ENCODE measurements at regions not wholly inside any gene's neighbourhood (a gene's known extent, or its start where the extent isn't known, plus 50 kb on each side); places are given as distances from the start of the nearest gene placed in this dataset.
"Not testable (repeated sequence)": the region's sequence is repeated elsewhere in the genome, so short reads cannot be mapped to it uniquely, and the experiment has no call there.

DNA sequence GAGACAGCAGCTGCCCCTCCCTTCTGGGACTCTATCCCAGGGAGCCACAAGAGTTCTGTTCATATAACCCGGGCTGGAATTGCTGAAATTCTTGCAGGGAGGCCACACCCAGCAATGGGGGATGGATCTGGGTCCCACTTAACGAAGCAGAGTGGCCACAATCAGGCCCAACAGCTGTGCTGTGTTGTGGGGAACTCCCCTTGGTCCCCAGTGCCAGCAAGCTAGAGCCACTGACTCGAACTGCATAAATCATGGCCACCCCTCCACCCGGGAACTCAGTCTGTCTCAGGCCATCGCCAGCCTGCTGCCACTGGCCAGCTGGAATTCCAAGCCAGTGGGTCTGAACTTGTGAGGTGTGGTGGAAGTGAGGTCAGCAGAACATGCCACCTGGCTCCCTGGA is 111.1 kb downstream of the KLF8 start:
- TF ChIP-seq HOXB5 (CRISPR knock-in tag; IDR thresholded peaks at IDR 0.05) (no peak), SMC3 (IDR thresholded peaks at IDR 0.05) (no peak), EHF (CRISPR knock-in tag; IDR thresholded peaks at IDR 0.05) (no peak)
- Histone ChIP-seq H3K4me3 (no peak overlapping the region), H3K4me2 (no peak overlapping the region), H3K9me3 (no peaks in the 10 kb centered on the region), H3K27ac (no peak overlapping the region), H3K4me1 (no peaks in the 10 kb centered on the region)
- ChIA-PET POLR2A (no interaction called here), CTCF (no interaction called here)
- ATAC-seq (no peak), FAIRE-seq (no peak), DNase-seq (ENCODE audit: low read depth in 1 of 2, low spot score in 1 of 2) (no peak)
- WGBS (ENCODE audit: missing lambda C conversion rate), result 0% methylated on average over 1 of the region's 5 CpGs

DNA sequence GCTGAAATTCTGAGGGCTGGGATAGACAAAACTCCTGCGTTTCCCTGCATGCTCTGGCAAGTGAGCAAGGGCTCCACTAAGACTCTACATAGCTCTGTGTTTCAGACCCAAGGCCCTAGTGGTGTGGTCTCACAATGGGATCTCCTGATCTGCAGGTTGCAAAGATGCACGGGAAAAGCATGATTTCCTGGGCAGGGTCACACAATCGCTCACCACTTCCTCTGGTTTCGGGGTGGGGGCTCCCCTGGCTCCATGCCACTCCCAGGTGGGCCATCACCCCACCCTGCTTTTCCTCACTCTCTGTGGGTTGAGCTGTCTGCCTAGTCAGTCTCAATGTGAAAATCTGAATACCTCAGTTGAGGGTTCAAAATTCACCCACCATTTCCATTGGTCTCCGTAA is 111.5 kb downstream of the KLF8 start:
- H3K4me2 ChIP-seq, result no peak overlapping the region
- ATAC-seq, result no peak
- WGBS (ENCODE audit: missing lambda C conversion rate), result 0% methylated on average over 5 of the region's 5 CpGs
- no peak overlapping the region for H3K27ac ChIP-seq
- H3K9me3 ChIP-seq, result no peaks in the 10 kb centered on the region
- FAIRE-seq, result no peak
- TF ChIP-seq SMC3 (IDR thresholded peaks at IDR 0.05) (no peak), CBX2 (IDR thresholded peaks at IDR 0.05; ENCODE audit: borderline replicate concordance, low read depth) (no peak), PHF8 (IDR thresholded peaks at IDR 0.05; ENCODE audit: borderline replicate concordance, low read depth) (no peak), ZNF302 (CRISPR knock-in tag; IDR thresholded peaks at IDR 0.05) (no peak), JUN (IDR thresholded peaks at IDR 0.05) (no peak), ZC3H11A (IDR thresholded peaks at IDR 0.05) (no peak), EP300 (IDR thresholded peaks at IDR 0.05) (no peak), KDM5A (IDR thresholded peaks at IDR 0.05) (no peak), HDAC2 (IDR thresholded peaks at IDR 0.05) (no peak), RNF2 (IDR thresholded peaks at IDR 0.05; ENCODE audit: borderline replicate concordance, low read depth) (no peak), CHD2 (IDR thresholded peaks at IDR 0.05; ENCODE audit: low read length, partially characterized antibody) (no peak), MAZ (IDR thresholded peaks at IDR 0.05; ENCODE audit: borderline replicate concordance, low read depth, low read length) (no peak)
- TF ChIP-seq, protein P1, sequence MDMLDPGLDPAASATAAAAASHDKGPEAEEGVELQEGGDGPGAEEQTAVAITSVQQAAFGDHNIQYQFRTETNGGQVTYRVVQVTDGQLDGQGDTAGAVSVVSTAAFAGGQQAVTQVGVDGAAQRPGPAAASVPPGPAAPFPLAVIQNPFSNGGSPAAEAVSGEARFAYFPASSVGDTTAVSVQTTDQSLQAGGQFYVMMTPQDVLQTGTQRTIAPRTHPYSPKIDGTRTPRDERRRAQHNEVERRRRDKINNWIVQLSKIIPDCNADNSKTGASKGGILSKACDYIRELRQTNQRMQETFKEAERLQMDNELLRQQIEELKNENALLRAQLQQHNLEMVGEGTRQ (IDR thresholded peaks at IDR 0.05), result no peak
- TF ChIP-seq, protein P2, sequence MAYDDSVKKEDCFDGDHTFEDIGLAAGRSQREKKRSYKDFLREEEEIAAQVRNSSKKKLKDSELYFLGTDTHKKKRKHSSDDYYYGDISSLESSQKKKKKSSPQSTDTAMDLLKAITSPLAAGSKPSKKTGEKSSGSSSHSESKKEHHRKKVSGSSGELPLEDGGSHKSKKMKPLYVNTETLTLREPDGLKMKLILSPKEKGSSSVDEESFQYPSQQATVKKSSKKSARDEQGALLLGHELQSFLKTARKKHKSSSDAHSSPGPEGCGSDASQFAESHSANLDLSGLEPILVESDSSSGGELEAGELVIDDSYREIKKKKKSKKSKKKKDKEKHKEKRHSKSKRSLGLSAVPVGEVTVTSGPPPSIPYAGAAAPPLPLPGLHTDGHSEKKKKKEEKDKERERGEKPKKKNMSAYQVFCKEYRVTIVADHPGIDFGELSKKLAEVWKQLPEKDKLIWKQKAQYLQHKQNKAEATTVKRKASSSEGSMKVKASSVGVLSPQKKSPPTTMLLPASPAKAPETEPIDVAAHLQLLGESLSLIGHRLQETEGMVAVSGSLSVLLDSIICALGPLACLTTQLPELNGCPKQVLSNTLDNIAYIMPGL (CRISPR knock-in tag; IDR thresholded peaks at IDR 0.05; ENCODE audit: borderline replicate concordance), result no peak
- TF ChIP-seq, protein P3, sequence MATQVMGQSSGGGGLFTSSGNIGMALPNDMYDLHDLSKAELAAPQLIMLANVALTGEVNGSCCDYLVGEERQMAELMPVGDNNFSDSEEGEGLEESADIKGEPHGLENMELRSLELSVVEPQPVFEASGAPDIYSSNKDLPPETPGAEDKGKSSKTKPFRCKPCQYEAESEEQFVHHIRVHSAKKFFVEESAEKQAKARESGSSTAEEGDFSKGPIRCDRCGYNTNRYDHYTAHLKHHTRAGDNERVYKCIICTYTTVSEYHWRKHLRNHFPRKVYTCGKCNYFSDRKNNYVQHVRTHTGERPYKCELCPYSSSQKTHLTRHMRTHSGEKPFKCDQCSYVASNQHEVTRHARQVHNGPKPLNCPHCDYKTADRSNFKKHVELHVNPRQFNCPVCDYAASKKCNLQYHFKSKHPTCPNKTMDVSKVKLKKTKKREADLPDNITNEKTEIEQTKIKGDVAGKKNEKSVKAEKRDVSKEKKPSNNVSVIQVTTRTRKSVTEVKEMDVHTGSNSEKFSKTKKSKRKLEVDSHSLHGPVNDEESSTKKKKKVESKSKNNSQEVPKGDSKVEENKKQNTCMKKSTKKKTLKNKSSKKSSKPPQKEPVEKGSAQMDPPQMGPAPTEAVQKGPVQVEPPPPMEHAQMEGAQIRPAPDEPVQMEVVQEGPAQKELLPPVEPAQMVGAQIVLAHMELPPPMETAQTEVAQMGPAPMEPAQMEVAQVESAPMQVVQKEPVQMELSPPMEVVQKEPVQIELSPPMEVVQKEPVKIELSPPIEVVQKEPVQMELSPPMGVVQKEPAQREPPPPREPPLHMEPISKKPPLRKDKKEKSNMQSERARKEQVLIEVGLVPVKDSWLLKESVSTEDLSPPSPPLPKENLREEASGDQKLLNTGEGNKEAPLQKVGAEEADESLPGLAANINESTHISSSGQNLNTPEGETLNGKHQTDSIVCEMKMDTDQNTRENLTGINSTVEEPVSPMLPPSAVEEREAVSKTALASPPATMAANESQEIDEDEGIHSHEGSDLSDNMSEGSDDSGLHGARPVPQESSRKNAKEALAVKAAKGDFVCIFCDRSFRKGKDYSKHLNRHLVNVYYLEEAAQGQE (IDR thresholded peaks at IDR 0.05), result no peak
- ChIA-PET POLR2A (no interaction called here), CTCF (no interaction called here)
- no peaks in the 10 kb centered on the region for H3K4me1 ChIP-seq
- H3K4me3 ChIP-seq, result no peak overlapping the region
- no peak for DNase-seq (ENCODE audit: low read depth in 1 of 2, low spot score in 1 of 2)

DNA sequence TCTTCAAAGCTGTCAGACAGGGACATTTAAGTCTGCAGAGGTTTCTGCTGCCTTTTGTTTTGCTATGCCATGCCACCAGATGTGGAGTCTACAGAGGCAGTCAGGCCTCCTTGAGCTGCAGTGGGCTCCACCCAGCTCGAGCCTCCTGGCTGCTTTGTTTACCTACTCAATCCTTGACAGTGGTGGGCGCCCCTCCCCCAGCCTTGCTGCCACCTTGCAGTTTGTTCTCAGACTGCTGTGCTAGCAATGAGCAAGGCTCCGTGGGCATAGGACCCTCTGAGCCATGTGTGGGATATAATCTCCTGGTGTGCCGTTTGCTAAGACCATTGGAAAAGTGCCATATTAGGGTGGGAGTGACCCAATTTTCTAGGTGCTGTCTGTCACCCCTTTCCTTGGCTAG is 126.0 kb downstream of the KLF8 start:
- DNase-seq (ENCODE audit: low read depth in 1 of 2, low spot score in 1 of 2); H3K4me1 ChIP-seq; FAIRE-seq; POLR2A ChIA-PET; H3K4me3 ChIP-seq; CTCF ChIA-PET; H3K27ac ChIP-seq; H3K4me2 ChIP-seq; H3K9me3 ChIP-seq; ATAC-seq: not testable (repeated sequence)
- WGBS (ENCODE audit: missing lambda C conversion rate), result 0% methylated on average over 4 of the region's 4 CpGs

DNA sequence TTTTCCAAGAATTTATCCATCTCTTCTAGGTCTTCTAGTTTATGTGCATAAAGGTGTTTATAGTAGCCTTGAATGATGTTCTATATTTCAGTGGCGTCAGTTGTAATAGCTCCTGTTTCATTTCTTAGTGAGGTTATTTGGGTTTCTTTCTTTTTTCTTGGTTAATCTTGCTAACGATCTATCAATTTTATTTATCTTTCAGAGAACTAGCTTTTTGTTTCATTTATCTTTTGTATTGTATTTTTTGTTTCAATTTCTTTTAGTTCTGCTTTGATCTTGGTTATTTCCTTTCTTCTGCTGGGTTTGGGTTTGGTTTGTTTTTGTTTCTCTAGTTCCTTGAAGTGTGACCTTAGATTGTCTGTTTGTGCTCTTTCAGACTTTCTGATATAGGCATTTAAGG is 133.0 kb downstream of the KLF8 start:
- CTCF ChIA-PET; DNase-seq (ENCODE audit: low read depth in 1 of 2, low spot score in 1 of 2); POLR2A ChIA-PET; ATAC-seq; H3K4me1 ChIP-seq; H3K4me3 ChIP-seq; H3K27ac ChIP-seq; H3K9me3 ChIP-seq; FAIRE-seq; H3K4me2 ChIP-seq: not testable (repeated sequence)
- 0% methylated on average over 2 of the region's 2 CpGs for WGBS (ENCODE audit: missing lambda C conversion rate)

All from A549 (cell line).